ENCODE measurements at regions not wholly inside any gene's neighbourhood (a gene's known extent, or its start where the extent isn't known, plus 50 kb on each side); places are given as distances from the start of the nearest gene placed in this dataset.

DNA sequence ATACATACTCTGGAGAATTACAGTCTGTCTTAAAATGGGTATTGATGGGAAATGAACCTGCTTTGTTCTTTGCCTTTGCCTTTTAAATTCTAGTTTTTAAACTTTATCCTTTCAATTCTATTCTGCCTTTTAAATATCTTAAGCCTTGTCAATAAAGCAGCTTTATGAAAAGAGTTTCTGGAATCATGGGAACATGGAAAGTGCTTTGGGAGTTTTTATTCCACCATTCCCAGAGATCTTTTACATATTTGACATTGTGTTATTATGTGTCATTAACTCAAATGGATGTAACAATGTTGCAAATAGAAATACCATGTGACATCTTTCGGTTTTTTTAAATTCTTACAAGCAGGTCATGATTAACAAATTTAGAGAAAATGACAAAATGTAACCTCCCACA is 555.7 kb upstream of the ANO3 start:
- TF ChIP-seq, protein P1, sequence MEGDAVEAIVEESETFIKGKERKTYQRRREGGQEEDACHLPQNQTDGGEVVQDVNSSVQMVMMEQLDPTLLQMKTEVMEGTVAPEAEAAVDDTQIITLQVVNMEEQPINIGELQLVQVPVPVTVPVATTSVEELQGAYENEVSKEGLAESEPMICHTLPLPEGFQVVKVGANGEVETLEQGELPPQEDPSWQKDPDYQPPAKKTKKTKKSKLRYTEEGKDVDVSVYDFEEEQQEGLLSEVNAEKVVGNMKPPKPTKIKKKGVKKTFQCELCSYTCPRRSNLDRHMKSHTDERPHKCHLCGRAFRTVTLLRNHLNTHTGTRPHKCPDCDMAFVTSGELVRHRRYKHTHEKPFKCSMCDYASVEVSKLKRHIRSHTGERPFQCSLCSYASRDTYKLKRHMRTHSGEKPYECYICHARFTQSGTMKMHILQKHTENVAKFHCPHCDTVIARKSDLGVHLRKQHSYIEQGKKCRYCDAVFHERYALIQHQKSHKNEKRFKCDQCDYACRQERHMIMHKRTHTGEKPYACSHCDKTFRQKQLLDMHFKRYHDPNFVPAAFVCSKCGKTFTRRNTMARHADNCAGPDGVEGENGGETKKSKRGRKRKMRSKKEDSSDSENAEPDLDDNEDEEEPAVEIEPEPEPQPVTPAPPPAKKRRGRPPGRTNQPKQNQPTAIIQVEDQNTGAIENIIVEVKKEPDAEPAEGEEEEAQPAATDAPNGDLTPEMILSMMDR (IDR thresholded peaks at IDR 0.05; ENCODE audit: insufficient read depth, low read length) = no peak
- TF ChIP-seq, protein P2, sequence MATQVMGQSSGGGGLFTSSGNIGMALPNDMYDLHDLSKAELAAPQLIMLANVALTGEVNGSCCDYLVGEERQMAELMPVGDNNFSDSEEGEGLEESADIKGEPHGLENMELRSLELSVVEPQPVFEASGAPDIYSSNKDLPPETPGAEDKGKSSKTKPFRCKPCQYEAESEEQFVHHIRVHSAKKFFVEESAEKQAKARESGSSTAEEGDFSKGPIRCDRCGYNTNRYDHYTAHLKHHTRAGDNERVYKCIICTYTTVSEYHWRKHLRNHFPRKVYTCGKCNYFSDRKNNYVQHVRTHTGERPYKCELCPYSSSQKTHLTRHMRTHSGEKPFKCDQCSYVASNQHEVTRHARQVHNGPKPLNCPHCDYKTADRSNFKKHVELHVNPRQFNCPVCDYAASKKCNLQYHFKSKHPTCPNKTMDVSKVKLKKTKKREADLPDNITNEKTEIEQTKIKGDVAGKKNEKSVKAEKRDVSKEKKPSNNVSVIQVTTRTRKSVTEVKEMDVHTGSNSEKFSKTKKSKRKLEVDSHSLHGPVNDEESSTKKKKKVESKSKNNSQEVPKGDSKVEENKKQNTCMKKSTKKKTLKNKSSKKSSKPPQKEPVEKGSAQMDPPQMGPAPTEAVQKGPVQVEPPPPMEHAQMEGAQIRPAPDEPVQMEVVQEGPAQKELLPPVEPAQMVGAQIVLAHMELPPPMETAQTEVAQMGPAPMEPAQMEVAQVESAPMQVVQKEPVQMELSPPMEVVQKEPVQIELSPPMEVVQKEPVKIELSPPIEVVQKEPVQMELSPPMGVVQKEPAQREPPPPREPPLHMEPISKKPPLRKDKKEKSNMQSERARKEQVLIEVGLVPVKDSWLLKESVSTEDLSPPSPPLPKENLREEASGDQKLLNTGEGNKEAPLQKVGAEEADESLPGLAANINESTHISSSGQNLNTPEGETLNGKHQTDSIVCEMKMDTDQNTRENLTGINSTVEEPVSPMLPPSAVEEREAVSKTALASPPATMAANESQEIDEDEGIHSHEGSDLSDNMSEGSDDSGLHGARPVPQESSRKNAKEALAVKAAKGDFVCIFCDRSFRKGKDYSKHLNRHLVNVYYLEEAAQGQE (IDR thresholded peaks at IDR 0.05; ENCODE audit: insufficient replicate concordance, low read depth) = no peak
- TF ChIP-seq GABPA (IDR thresholded peaks at IDR 0.05; ENCODE audit: low read depth) = no peak
- TF ChIP-seq POLR2AphosphoS5 (IDR thresholded peaks at IDR 0.05; ENCODE audit: low read depth) = no peak
- TF ChIP-seq SPI1 (IDR thresholded peaks at IDR 0.05; ENCODE audit: borderline replicate concordance, low read depth) = no peak
